ENCODE measurements at regions not wholly inside any gene's neighbourhood (a gene's known extent, or its start where the extent isn't known, plus 50 kb on each side); places are given as distances from the start of the nearest gene placed in this dataset.

DNA sequence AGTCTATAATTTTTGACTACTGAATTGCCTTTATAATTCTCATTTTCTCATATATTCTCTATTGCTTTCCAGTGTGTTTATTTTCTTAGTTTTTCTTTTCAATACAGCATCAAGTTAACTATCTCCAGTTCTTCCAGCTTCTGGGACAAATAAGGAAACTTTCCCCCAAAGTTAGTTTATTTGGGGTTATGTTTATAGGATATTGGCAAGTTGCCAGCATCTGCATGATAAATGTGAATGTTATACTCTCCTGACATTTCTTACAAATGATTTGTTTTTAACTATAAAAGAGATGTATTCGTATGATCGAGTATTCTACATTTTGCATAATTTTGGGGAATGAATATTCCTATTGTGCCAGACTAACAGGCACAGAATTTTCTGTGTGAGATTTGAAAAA, 140.6 kb upstream of the KCNJ3 start:
- TF ChIP-seq, protein P1, sequence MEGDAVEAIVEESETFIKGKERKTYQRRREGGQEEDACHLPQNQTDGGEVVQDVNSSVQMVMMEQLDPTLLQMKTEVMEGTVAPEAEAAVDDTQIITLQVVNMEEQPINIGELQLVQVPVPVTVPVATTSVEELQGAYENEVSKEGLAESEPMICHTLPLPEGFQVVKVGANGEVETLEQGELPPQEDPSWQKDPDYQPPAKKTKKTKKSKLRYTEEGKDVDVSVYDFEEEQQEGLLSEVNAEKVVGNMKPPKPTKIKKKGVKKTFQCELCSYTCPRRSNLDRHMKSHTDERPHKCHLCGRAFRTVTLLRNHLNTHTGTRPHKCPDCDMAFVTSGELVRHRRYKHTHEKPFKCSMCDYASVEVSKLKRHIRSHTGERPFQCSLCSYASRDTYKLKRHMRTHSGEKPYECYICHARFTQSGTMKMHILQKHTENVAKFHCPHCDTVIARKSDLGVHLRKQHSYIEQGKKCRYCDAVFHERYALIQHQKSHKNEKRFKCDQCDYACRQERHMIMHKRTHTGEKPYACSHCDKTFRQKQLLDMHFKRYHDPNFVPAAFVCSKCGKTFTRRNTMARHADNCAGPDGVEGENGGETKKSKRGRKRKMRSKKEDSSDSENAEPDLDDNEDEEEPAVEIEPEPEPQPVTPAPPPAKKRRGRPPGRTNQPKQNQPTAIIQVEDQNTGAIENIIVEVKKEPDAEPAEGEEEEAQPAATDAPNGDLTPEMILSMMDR (IDR thresholded peaks at IDR 0.05; ENCODE audit: low read length) = no peak
- no peak for TF ChIP-seq EZH2 (IDR thresholded peaks at IDR 0.05; ENCODE audit: borderline replicate concordance, low read length)

All from OCI-LY1 (cell line).